ENCODE measurements at regions not wholly inside any gene's neighbourhood (a gene's known extent, or its start where the extent isn't known, plus 50 kb on each side); places are given as distances from the start of the nearest gene placed in this dataset.

- Histone ChIP-seq H3K36me3 (replicated peaks in 1 of 2; ENCODE audit: control insufficient read depth in 1 of 2, insufficient read depth in 2 of 2, low read length in 2 of 2) (no peaks in the 10 kb centered on the region), H3K9ac (ENCODE audit: insufficient read depth, low read depth, low read length) (no peak overlapping the region), H3K4me3 (replicated peaks in 1 of 3; ENCODE audit: insufficient read depth in 1 of 3, low read depth in 2 of 3, low read length in 3 of 3) (no peak overlapping the region), H3K79me2 (ENCODE audit: insufficient read depth, low read length) (no peaks in the 10 kb centered on the region), H3K27me3 (ENCODE audit: control insufficient read depth in 1 of 2, insufficient read depth in 2 of 2, low read length in 2 of 2) (no peaks in the 10 kb centered on the region), H3K9me3 (ENCODE audit: low read length) (no peaks in the 10 kb centered on the region), H4K20me1 (ENCODE audit: insufficient read depth, low read length) (no peaks in the 10 kb centered on the region), H3K4me2 (ENCODE audit: low read depth, low read length) (no peak overlapping the region), H2AFZ (ENCODE audit: low read length) (no peak overlapping the region), H3K4me1 (ENCODE audit: insufficient read depth, low read length) (no peaks in the 10 kb centered on the region), H3K27ac (ENCODE audit: extremely low read length, insufficient read depth, low read length) (no peak overlapping the region)
- intact Hi-C loops (cut with micrococcal nuclease; ENCODE audit: unreplicated experiment) (no loop called here), in situ Hi-C loops (cut with HindIII; ENCODE audit: extremely low pct_ligation_motif_present, low pct_unique_long_range_greater_than_20kb) (no loop called here)
- DNase-seq (ENCODE audit: low spot score) (no peak), ATAC-seq (no peak), FAIRE-seq (no peak)
- CTCF ChIA-PET (ENCODE audit: low intra/inter-chr PET ratio, low total read pairs), result no interaction called here
- WGBS (ENCODE audit: low lambda C conversion rate), result 20% methylated on average over 3 of the region's 3 CpGs
- TF ChIP-seq EP300 (IDR thresholded peaks at IDR 0.05; ENCODE audit: low read depth in 2 of 2, low read length in 2 of 2), result no peak
- no peak for TF ChIP-seq EP300 (CRISPR knock-in tag; IDR thresholded peaks at IDR 0.05; ENCODE audit: borderline replicate concordance)
- TF ChIP-seq SMARCE1 (IDR thresholded peaks at IDR 0.05; ENCODE audit: borderline replicate concordance), result no peak
- no peak for TF ChIP-seq TAF1 (CRISPR knock-in tag; IDR thresholded peaks at IDR 0.05)
- POLR2A ChIA-PET, result no interaction called here
- no TSS peak for BruUV-seq (replicated peaks)
These were observed 170.3 kb downstream of the PTGER3 start for GRCh38 chr1:70877343-70877742.

GRCh38 chr1:70887936-70888335 is 159.7 kb downstream of the PTGER3 start:
- Histone ChIP-seq H3K9ac (ENCODE audit: insufficient read depth, low read depth, low read length) (no peak overlapping the region), H3K4me2 (ENCODE audit: low read depth, low read length) (no peak overlapping the region), H4K20me1 (ENCODE audit: insufficient read depth, low read length) (no peaks in the 10 kb centered on the region), H2AFZ (ENCODE audit: low read length) (no peak overlapping the region), H3K4me1 (ENCODE audit: insufficient read depth, low read length) (no peaks in the 10 kb centered on the region), H3K79me2 (ENCODE audit: insufficient read depth, low read length) (no peaks in the 10 kb centered on the region), H3K36me3 (replicated peaks in 1 of 2; ENCODE audit: control insufficient read depth in 1 of 2, insufficient read depth in 2 of 2, low read length in 2 of 2) (no peaks in the 10 kb centered on the region), H3K27me3 (ENCODE audit: control insufficient read depth in 1 of 2, insufficient read depth in 2 of 2, low read length in 2 of 2) (no peaks in the 10 kb centered on the region), H3K27ac (ENCODE audit: extremely low read length, insufficient read depth, low read length) (no peak overlapping the region), H3K4me3 (replicated peaks in 1 of 3; ENCODE audit: insufficient read depth in 1 of 3, low read depth in 2 of 3, low read length in 3 of 3) (no peak overlapping the region), H3K9me3 (ENCODE audit: low read length) (no peaks in the 10 kb centered on the region)
- intact Hi-C loops (cut with micrococcal nuclease; ENCODE audit: unreplicated experiment) (no loop called here), in situ Hi-C loops (cut with HindIII; ENCODE audit: extremely low pct_ligation_motif_present, low pct_unique_long_range_greater_than_20kb) (no loop called here)
- TF ChIP-seq ZNF232 (CRISPR knock-in tag; IDR thresholded peaks at IDR 0.05; ENCODE audit: borderline replicate concordance), result no peak
- no peak for FAIRE-seq
- ChIA-PET POLR2A (no interaction called here), CTCF (ENCODE audit: low intra/inter-chr PET ratio, low total read pairs) (no interaction called here)
- no TSS peak for BruUV-seq (replicated peaks)
- 0% methylated on average over 3 of the region's 3 CpGs for WGBS (ENCODE audit: low lambda C conversion rate)
- no peak for DNase-seq (ENCODE audit: low spot score)
- ATAC-seq, result no peak
